ENCODE measurements at regions not wholly inside any gene's neighbourhood (a gene's known extent, or its start where the extent isn't known, plus 50 kb on each side); places are given as distances from the start of the nearest gene placed in this dataset.
A peak's percentile ranks its signal among the peaks of the same experiment; 100 is the strongest.

DNA sequence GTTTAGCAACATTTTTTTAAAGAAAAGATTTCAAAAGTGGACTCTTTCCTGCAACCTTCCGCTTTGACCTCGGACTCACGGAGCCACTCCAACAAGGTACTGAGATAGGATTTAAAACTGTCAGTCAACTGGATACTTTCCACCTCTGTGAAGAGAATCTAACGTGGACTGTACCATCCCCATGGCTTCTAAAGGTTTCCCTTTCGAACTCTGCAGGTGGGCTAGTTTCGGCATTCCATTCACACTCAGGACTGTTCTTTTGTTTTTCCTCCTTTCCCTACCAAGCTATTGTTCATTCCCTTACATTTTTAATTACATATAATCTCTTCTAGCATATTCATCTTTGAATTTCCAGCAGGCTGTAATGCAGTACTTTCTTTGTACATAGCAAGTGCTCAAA lies 88.5 kb upstream of the AKIP1 start:
- H3K4me1 ChIP-seq (ENCODE audit: insufficient read depth, low read length) = peaks cover 10% of the 10 kb centered on the region; the same call in 1 of the 2 replicates
- no peak overlapping the region for H2BK120ac ChIP-seq (ENCODE audit: low read depth, low read length, poor library complexity, severe bottlenecking)
- Mint-ChIP-seq H3K4me1 (peaks cover 15 to 23% of the 10 kb centered on the region in 2 experiments), H3K36me3 (ENCODE audit: insufficient read depth in 1 of 3, low read depth in 3 of 3) (peaks cover 0 to 4% (median 1%) of the 10 kb centered on the region in 3 experiments; a peak in 2 of 7 replicates), H3K9me3 (peaks cover 3 to 4% of the 10 kb centered on the region in 2 experiments; a peak in 4 of 5 replicates), H3K4me3 (peak overlapping the region in 1 of 2 experiments; percentile 53; a peak in 1 of 5 replicates), H3K27me3 (ENCODE audit: low read depth) (no peaks in the 10 kb centered on the region; the same call in 1 of the 2 replicates), H3K27ac (peak overlapping the region in 2 of 3 experiments; percentile 84 to 93; a peak in 5 of 7 replicates)
- no peak overlapping the region for H2BK15ac ChIP-seq (ENCODE audit: low read depth, low read length)
- H3K14ac ChIP-seq (ENCODE audit: insufficient read depth, low read length) = no peak overlapping the region
- H2AK5ac ChIP-seq (ENCODE audit: insufficient read length, low read length) = no peak overlapping the region
- H2BK5ac ChIP-seq (ENCODE audit: insufficient read length, low read length) = no peak overlapping the region
- no peaks in the 10 kb centered on the region for H3K79me2 ChIP-seq (ENCODE audit: insufficient read depth, low read length)
- H3K79me1 ChIP-seq (ENCODE audit: insufficient read depth, low read depth, low read length, poor library complexity, severe bottlenecking) = no peaks in the 10 kb centered on the region
- H3K9ac ChIP-seq (ENCODE audit: extremely low read depth, insufficient read length, low read length) = no peak overlapping the region
- H3K27me3 ChIP-seq (ENCODE audit: insufficient read depth, low read length) = no peaks in the 10 kb centered on the region
- peak; percentile 47 for DNase-seq
- no peak overlapping the region for H3T11ph ChIP-seq (ENCODE audit: low read length)
- H4K20me1 ChIP-seq (ENCODE audit: control insufficient read depth, insufficient read depth, insufficient read length) = no peaks in the 10 kb centered on the region
- no CpG with 5 or more reads among the region's 6 CpGs for WGBS (ENCODE audit: extremely low coverage, insufficient read length, low lambda C conversion rate)
- no peak overlapping the region for H2BK20ac ChIP-seq (ENCODE audit: low read depth, low read length, poor library complexity, severe bottlenecking)
- no peaks in the 10 kb centered on the region for H3K23me2 ChIP-seq (ENCODE audit: insufficient read length, low read depth, low read length, poor library complexity, severe bottlenecking)
- H4K91ac ChIP-seq (ENCODE audit: insufficient read length, low read depth, low read length) = no peak overlapping the region
- H4K8ac ChIP-seq (replicated peaks; ENCODE audit: insufficient read length, low read depth, low read length) = no peak overlapping the region
- H3K56ac ChIP-seq (ENCODE audit: insufficient read length, low read depth, low read length) = no peak overlapping the region
- no peak overlapping the region for H3K23ac ChIP-seq (ENCODE audit: insufficient read length, low read depth, low read length)
- no peak overlapping the region for H3K18ac ChIP-seq (ENCODE audit: insufficient read length, low read depth, low read length)
- no peak overlapping the region for H3K4ac ChIP-seq (ENCODE audit: low read depth, low read length)
- no peaks in the 10 kb centered on the region for H3K9me3 ChIP-seq (ENCODE audit: control insufficient read depth, low read depth, low read length)
- no peak overlapping the region for H3K4me2 ChIP-seq (ENCODE audit: insufficient read depth, insufficient read length, low read length)
- no peak overlapping the region for H2AFZ ChIP-seq (ENCODE audit: low read length)
- no peak overlapping the region for H3K27ac ChIP-seq (ENCODE audit: insufficient read length, low read depth, low read length)
- TF ChIP-seq, protein P1, sequence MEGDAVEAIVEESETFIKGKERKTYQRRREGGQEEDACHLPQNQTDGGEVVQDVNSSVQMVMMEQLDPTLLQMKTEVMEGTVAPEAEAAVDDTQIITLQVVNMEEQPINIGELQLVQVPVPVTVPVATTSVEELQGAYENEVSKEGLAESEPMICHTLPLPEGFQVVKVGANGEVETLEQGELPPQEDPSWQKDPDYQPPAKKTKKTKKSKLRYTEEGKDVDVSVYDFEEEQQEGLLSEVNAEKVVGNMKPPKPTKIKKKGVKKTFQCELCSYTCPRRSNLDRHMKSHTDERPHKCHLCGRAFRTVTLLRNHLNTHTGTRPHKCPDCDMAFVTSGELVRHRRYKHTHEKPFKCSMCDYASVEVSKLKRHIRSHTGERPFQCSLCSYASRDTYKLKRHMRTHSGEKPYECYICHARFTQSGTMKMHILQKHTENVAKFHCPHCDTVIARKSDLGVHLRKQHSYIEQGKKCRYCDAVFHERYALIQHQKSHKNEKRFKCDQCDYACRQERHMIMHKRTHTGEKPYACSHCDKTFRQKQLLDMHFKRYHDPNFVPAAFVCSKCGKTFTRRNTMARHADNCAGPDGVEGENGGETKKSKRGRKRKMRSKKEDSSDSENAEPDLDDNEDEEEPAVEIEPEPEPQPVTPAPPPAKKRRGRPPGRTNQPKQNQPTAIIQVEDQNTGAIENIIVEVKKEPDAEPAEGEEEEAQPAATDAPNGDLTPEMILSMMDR (conservative IDR thresholded peaks at IDR 0.05) = no peak
- H2BK12ac ChIP-seq (ENCODE audit: insufficient read length, low read depth, low read length) = no peak overlapping the region
- H4K5ac ChIP-seq (ENCODE audit: insufficient read length, low read depth, low read length) = no peak overlapping the region

Measured in H9 (cell line).